Activated CD4-positive, alpha-beta T cell treated with anti-CD3 and anti-CD28 coated beads for 36 hours (primary cell): ENCODE measurements at regions not wholly inside any gene's neighbourhood (a gene's known extent, or its start where the extent isn't known, plus 50 kb on each side); places are given as distances from the start of the nearest gene placed in this dataset.
"Not testable (repeated sequence)": the region's sequence is repeated elsewhere in the genome, so short reads cannot be mapped to it uniquely, and the experiment has no call there.

ENCODE experiments used
- ATAC-seq: fragments of 200-7000 bp; cut with Tn5 transposase; one replicate; pipeline ENCODE4 v1.10.0; 2021; ENCODE audit warnings: mild to moderate bottlenecking, moderate library complexity
- CTCF ChIA-PET: fragments of 350-600 bp; sonication (Branson Sonifier 250); formaldehyde crosslinking; loops from one replicate; lab custom pipeline; 2021; ENCODE audit warnings: antibody characterized with exemption; lab: Charles Lee
- POLR2A ChIA-PET: fragments of 350-600 bp; sonication (Branson Sonifier 250); formaldehyde crosslinking; loops from one replicate; lab custom pipeline; 2021; ENCODE audit warnings: antibody characterized with exemption, inconsistent platforms; lab: Charles Lee
- DNase-seq: peaks from one replicate; pipeline ENCODE4 v3.0.0-alpha.2; 2020
- H3K27ac Mint-ChIP-seq: one replicate; pipeline ENCODE4 v1.8.0; 2021; ENCODE audit warnings: mixed read lengths
- H3K27me3 Mint-ChIP-seq: one replicate; pipeline ENCODE4 v1.8.0; 2021; ENCODE audit warnings: mixed read lengths
- H3K36me3 Mint-ChIP-seq: one replicate; pipeline ENCODE4 v1.8.0; 2021; ENCODE audit warnings: low read depth, mixed read lengths
- H3K4me1 Mint-ChIP-seq: one replicate; pipeline ENCODE4 v1.8.0; 2021; ENCODE audit warnings: mixed read lengths
- H3K4me3 Mint-ChIP-seq: one replicate; pipeline ENCODE4 v1.8.0; 2021; ENCODE audit warnings: mild to moderate bottlenecking, moderate library complexity, mixed read lengths
- H3K9me3 Mint-ChIP-seq: one replicate; pipeline ENCODE4 v1.8.0; 2021; ENCODE audit warnings: low read depth, mixed read lengths
- intact Hi-C, 2 experiments: fragments of 100-400 bp; cut with DNase I in 1 of 2; cut with micrococcal nuclease in 1 of 2; formaldehyde crosslinking; loops; one replicate each; pipeline versions ENCODE4 v1.14.2 to v1.15.1; 2022 to 2024; cut with DNase I, micrococcal nuclease

- H3K4me3 Mint-ChIP-seq = no peak overlapping the region
- ChIA-PET CTCF (no interaction called here), POLR2A (no interaction called here)
- no peaks in the 10 kb centered on the region for H3K4me1 Mint-ChIP-seq
- no peaks in the 10 kb centered on the region for H3K9me3 Mint-ChIP-seq
- DNase-seq (no peak), ATAC-seq (no peak)
- H3K27ac Mint-ChIP-seq = no peak overlapping the region
- H3K27me3 Mint-ChIP-seq = no peaks in the 10 kb centered on the region
- intact Hi-C loops = no loop called here
- no peaks in the 10 kb centered on the region for H3K36me3 Mint-ChIP-seq
These were observed 378.0 kb upstream of the SPRY2 start for GRCh38 chr13:80718970-80719369.

- Mint-ChIP-seq H3K9me3 (no peaks in the 10 kb centered on the region), H3K36me3 (no peaks in the 10 kb centered on the region), H3K4me3 (no peak overlapping the region), H3K4me1 (no peaks in the 10 kb centered on the region), H3K27me3 (no peaks in the 10 kb centered on the region), H3K27ac (no peak overlapping the region)
- no peak for ATAC-seq
- intact Hi-C loops = no loop called here
- CTCF ChIA-PET = no interaction called here
- no peak for DNase-seq
- POLR2A ChIA-PET = no interaction called here
These were observed 376.9 kb upstream of the SPRY2 start for GRCh38 chr13:80717776-80718175.

GRCh38 chr13:80716610-80717081 is 375.7 kb upstream of the SPRY2 start:
- Mint-ChIP-seq H3K9me3 (no peaks in the 10 kb centered on the region), H3K27me3 (no peaks in the 10 kb centered on the region), H3K36me3 (no peaks in the 10 kb centered on the region), H3K27ac (no peak overlapping the region), H3K4me1 (no peaks in the 10 kb centered on the region), H3K4me3 (no peak overlapping the region)
- ATAC-seq (no peak), DNase-seq (no peak)
- CTCF ChIA-PET = no interaction called here
- intact Hi-C loops = no loop called here
- POLR2A ChIA-PET = no interaction called here

- ATAC-seq = no peak
- POLR2A ChIA-PET = no interaction called here
- Mint-ChIP-seq H3K36me3 (no peaks in the 10 kb centered on the region), H3K27ac (no peak overlapping the region), H3K27me3 (no peaks in the 10 kb centered on the region), H3K4me1 (no peaks in the 10 kb centered on the region), H3K9me3 (no peaks in the 10 kb centered on the region), H3K4me3 (no peak overlapping the region)
- intact Hi-C loops = no loop called here
- CTCF ChIA-PET = no interaction called here
- no peak for DNase-seq
These were observed 371.1 kb upstream of the SPRY2 start for GRCh38 chr13:80712026-80712425.

- no peak for DNase-seq
- CTCF ChIA-PET = interaction anchor here (0.6 kb wide), 1 partner anchor 126 kb away, joined by 4 read pairs; no protein-coding TSS in a partner anchor
These were observed 367.9 kb upstream of the SPRY2 start for GRCh38 chr13:80708791-80709190.

GRCh38 chr13:80707000-80707983 is 366.4 kb upstream of the SPRY2 start:
- no peaks in the 10 kb centered on the region for H3K27me3 Mint-ChIP-seq
- no peak overlapping the region for H3K4me3 Mint-ChIP-seq
- DNase-seq (no peak), ATAC-seq (no peak)
- intact Hi-C loops = no loop called here
- H3K9me3 Mint-ChIP-seq = no peaks in the 10 kb centered on the region
- POLR2A ChIA-PET = no interaction called here
- H3K27ac Mint-ChIP-seq = no peak overlapping the region
- CTCF ChIA-PET = no interaction called here
- no peaks in the 10 kb centered on the region for H3K36me3 Mint-ChIP-seq
- no peaks in the 10 kb centered on the region for H3K4me1 Mint-ChIP-seq

More at GRCh38 chr13:80708791-80709190, 367.9 kb upstream of the SPRY2 start:
- intact Hi-C loops = no loop called here
- H3K27me3 Mint-ChIP-seq = no peaks in the 10 kb centered on the region
- no peaks in the 10 kb centered on the region for H3K9me3 Mint-ChIP-seq
- POLR2A ChIA-PET = no interaction called here
- no peak overlapping the region for H3K27ac Mint-ChIP-seq
- no peaks in the 10 kb centered on the region for H3K36me3 Mint-ChIP-seq
- H3K4me1 Mint-ChIP-seq = no peaks in the 10 kb centered on the region
- ATAC-seq = no peak
- no peak overlapping the region for H3K4me3 Mint-ChIP-seq

GRCh38 chr13:80706164-80706471 is 365.2 kb upstream of the SPRY2 start:
- Mint-ChIP-seq H3K9me3 (no peaks in the 10 kb centered on the region), H3K27me3 (no peaks in the 10 kb centered on the region), H3K4me3 (no peak overlapping the region), H3K4me1 (no peaks in the 10 kb centered on the region), H3K27ac (no peak overlapping the region), H3K36me3 (no peaks in the 10 kb centered on the region)
- ATAC-seq (no peak), DNase-seq (no peak)
- intact Hi-C loops = no loop called here
- ChIA-PET CTCF (no interaction called here), POLR2A (no interaction called here)

GRCh38 chr13:80705371-80706163 is 364.6 kb upstream of the SPRY2 start:
- H3K9me3 Mint-ChIP-seq = no peaks in the 10 kb centered on the region
- no peak overlapping the region for H3K4me3 Mint-ChIP-seq
- ATAC-seq (no peak), DNase-seq (no peak)
- ChIA-PET CTCF (no interaction called here), POLR2A (no interaction called here)
- no peaks in the 10 kb centered on the region for H3K36me3 Mint-ChIP-seq
- no peaks in the 10 kb centered on the region for H3K27me3 Mint-ChIP-seq
- no peaks in the 10 kb centered on the region for H3K4me1 Mint-ChIP-seq
- no peak overlapping the region for H3K27ac Mint-ChIP-seq
- intact Hi-C loops = no loop called here

- intact Hi-C loops = no loop called here
- ChIA-PET POLR2A (no interaction called here), CTCF (no interaction called here)
- ATAC-seq (no peak), DNase-seq (no peak)
- Mint-ChIP-seq H3K27ac (no peak overlapping the region), H3K27me3 (no peaks in the 10 kb centered on the region), H3K4me3 (no peak overlapping the region), H3K4me1 (no peaks in the 10 kb centered on the region), H3K9me3 (peaks cover 2% of the 10 kb centered on the region), H3K36me3 (no peaks in the 10 kb centered on the region)
These were observed 363.4 kb upstream of the SPRY2 start for GRCh38 chr13:80704369-80704768.

- ATAC-seq (no peak), DNase-seq (no peak)
- Mint-ChIP-seq H3K27me3 (no peaks in the 10 kb centered on the region), H3K9me3 (peaks cover 11% of the 10 kb centered on the region), H3K27ac (no peak overlapping the region), H3K36me3 (no peaks in the 10 kb centered on the region), H3K4me3 (no peak overlapping the region), H3K4me1 (no peaks in the 10 kb centered on the region)
- ChIA-PET CTCF (no interaction called here), POLR2A (no interaction called here)
- intact Hi-C loops = no loop called here
These were observed 354.9 kb upstream of the SPRY2 start for GRCh38 chr13:80695841-80696240.

GRCh38 chr13:80691814-80692213 is 350.9 kb upstream of the SPRY2 start:
- intact Hi-C loops, H3K4me1 Mint-ChIP-seq, CTCF ChIA-PET, H3K27me3 Mint-ChIP-seq, H3K36me3 Mint-ChIP-seq, POLR2A ChIA-PET, H3K9me3 Mint-ChIP-seq, H3K27ac Mint-ChIP-seq, ATAC-seq, H3K4me3 Mint-ChIP-seq, DNase-seq: not testable (repeated sequence)

GRCh38 chr13:80690208-80690607 is 349.3 kb upstream of the SPRY2 start:
- DNase-seq = no peak
- intact Hi-C loops = no loop called here
- Mint-ChIP-seq H3K27me3 (no peaks in the 10 kb centered on the region), H3K36me3 (peaks cover 2% of the 10 kb centered on the region), H3K27ac (no peak overlapping the region), H3K4me3 (no peak overlapping the region), H3K9me3 (peaks cover 9% of the 10 kb centered on the region), H3K4me1 (no peaks in the 10 kb centered on the region)
- ATAC-seq = no peak
- POLR2A ChIA-PET = no interaction called here
- CTCF ChIA-PET = no interaction called here
